K562 (cell line): ENCODE measurements at regions not wholly inside any gene's neighbourhood (a gene's known extent, or its start where the extent isn't known, plus 50 kb on each side); places are given as distances from the start of the nearest gene placed in this dataset.

ENCODE experiments used
- ATAC-seq: fragments of 200-7000 bp; cut with Tn5 transposase; 3 replicates; pipeline ENCODE4 v1.9.1; 2020; ENCODE audit warnings: moderate library complexity
- BruUV-seq: library from RNA; stranded (reverse); fragments of 400-500 nt; replicated peaks from 2 replicates; lab custom pipeline; 2021; lab: Mats Ljungman, UMichigan
- CTCF ChIA-PET: fragments of 300-600 bp; formaldehyde crosslinking; extraction: SDS; loops from one replicate; lab custom pipeline; 2021; ENCODE audit warnings: low intra/inter-chr PET ratio; lab: Yijun Ruan, JAX
- POLR2A ChIA-PET: fragments of 300-600, 350-650 bp; sonication (Branson Sonifier 250); formaldehyde crosslinking; extraction: SDS; loops from one replicate; lab custom pipeline; 2021; ENCODE audit warnings: antibody characterized with exemption, inconsistent platforms; lab: Yijun Ruan, JAX
- DNase-seq, 4 experiments: peaks; one replicate each; pipeline versions ENCODE4 v3.0.0 to v3.0.0-alpha.2; 2011 to 2018; ENCODE audit warnings: low spot score in 3 of 4, mixed read lengths in 3 of 4; ENCODE audit errors: extremely low read depth in 1 of 4
- FAIRE-seq: peaks from 2 replicates; lab custom pipeline; 2011; peaks lifted over from hg19 to GRCh38; lab: Jason Lieb, UNC
- H2AFZ ChIP-seq: 2 replicates; pipeline ENCODE4 v1.6.0; 2011; ENCODE audit warnings: low read depth, low read length, control low read depth, inconsistent platforms
- H3K27ac ChIP-seq: fragments of 200-600 bp; 3 replicates; pipeline ENCODE4 v1.8.0; 2011; ENCODE audit warnings: low read depth, mild to moderate bottlenecking, control low read depth, inconsistent platforms, low read length, moderate library complexity, mixed read lengths; ENCODE audit errors: extremely low read depth
- H3K27me3 ChIP-seq, 2 experiments: fragments of 300-600 bp in 1 of 2; 2 replicates in 1 of 2; 3 replicates in 1 of 2; pipeline versions ENCODE4 v1.6.0 to v1.8.0; 2011; ENCODE audit warnings: inconsistent platforms in 2 of 2, low read length in 2 of 2, mild to moderate bottlenecking in 1 of 2, mixed read lengths in 1 of 2, moderate library complexity in 1 of 2; ENCODE audit not compliant: control insufficient read depth in 2 of 2, insufficient read depth in 2 of 2
- H3K36me3 ChIP-seq: fragments of 300-600 bp; 3 replicates; pipeline ENCODE4 v1.8.0; 2011; ENCODE audit warnings: mild to moderate bottlenecking, low read length, inconsistent platforms; ENCODE audit not compliant: control insufficient read depth, insufficient read depth
- H3K4me1 ChIP-seq, 2 experiments: fragments of 200-600 bp in 1 of 2; replicated peaks in 1 of 2; 2 replicates in 1 of 2; 3 replicates in 1 of 2; pipeline versions ENCODE4 v1.5.1 to v1.8.0; 2011; ENCODE audit warnings: inconsistent platforms in 2 of 2, low read length in 2 of 2, mild to moderate bottlenecking in 1 of 2, mixed read lengths in 1 of 2, moderate library complexity in 1 of 2; ENCODE audit not compliant: control insufficient read depth in 2 of 2, insufficient read depth in 2 of 2
- H3K4me2 ChIP-seq: 2 replicates; pipeline ENCODE4 v1.6.1; 2011; ENCODE audit warnings: low read length, control low read depth, inconsistent platforms, mixed read lengths; ENCODE audit not compliant: insufficient read depth
- H3K4me3 ChIP-seq: fragments of 200-600 bp; sonication (generic), shearing (Covaris generic); 2 replicates; pipeline ENCODE4 v1.5.1; 2016; ENCODE audit warnings: control low read depth, inconsistent platforms
- H3K79me2 ChIP-seq: fragments of 200-600 bp; 3 replicates; pipeline ENCODE4 v1.8.0; 2011; ENCODE audit warnings: low read length, inconsistent platforms; ENCODE audit not compliant: control insufficient read depth, insufficient read depth
- H3K9ac ChIP-seq, 2 experiments: 2 replicates each; pipeline versions ENCODE4 v1.6.0 to v1.6.1; 2011; ENCODE audit warnings: low read depth in 2 of 2, low read length in 2 of 2, control low read depth in 1 of 2, inconsistent platforms in 1 of 2, mild to moderate bottlenecking in 1 of 2, mixed read lengths in 1 of 2; ENCODE audit not compliant: insufficient read depth in 1 of 2
- H3K9me1 ChIP-seq: one replicate; pipeline ENCODE4 v1.6.0; 2011; ENCODE audit warnings: inconsistent platforms, mild to moderate bottlenecking, low read length, moderate library complexity; ENCODE audit not compliant: control insufficient read depth, insufficient read depth
- H3K9me3 ChIP-seq: replicated peaks from 2 replicates; pipeline ENCODE4 v1.5.1; 2011; ENCODE audit warnings: low read depth, low read length, inconsistent platforms; ENCODE audit not compliant: control insufficient read depth, insufficient read depth
- H4K20me1 ChIP-seq: replicated peaks from 2 replicates; pipeline ENCODE4 v1.6.1; 2011; ENCODE audit warnings: low read length, inconsistent platforms, mixed read lengths; ENCODE audit not compliant: control insufficient read depth, insufficient read depth
- CEBPB ChIP-seq: fragments of 450-650 bp; IDR thresholded peaks from 2 replicates; pipeline ENCODE4 v1.6.1; 2016; ENCODE audit warnings: missing genetic modification characterization, missing compliant biosample characterization
- CEBPG ChIP-seq, 3 experiments: fragments of 200-800 bp in 1 of 3; sonication (Bioruptor generic) in 1 of 3; sonication (generic) in 1 of 3; formaldehyde crosslinking in 1 of 3; IDR thresholded peaks in 2 of 3; conservative IDR thresholded peaks in 1 of 3; 2 replicates each; pipeline versions ENCODE4 v1.6.1 to v1.8.0; 2016 to 2022; ENCODE audit warnings: missing compliant biosample characterization in 2 of 3, missing genetic modification characterization in 2 of 3, mild to moderate bottlenecking in 1 of 3, missing genetic modification reagents in 1 of 3
- MBD1 ChIP-seq: fragments of 250-450 bp; sonication (Bioruptor Pico); IDR thresholded peaks from 2 replicates; pipeline ENCODE4 v1.8.0; 2022; ENCODE audit warnings: inconsistent platforms
- PHTF2 ChIP-seq: fragments of 250-450 bp; sonication (Bioruptor Pico); IDR thresholded peaks from 2 replicates; pipeline ENCODE4 v1.5.0; 2021; ENCODE audit warnings: mild to moderate bottlenecking
- RCOR1 ChIP-seq, 2 experiments: IDR thresholded peaks; 2 replicates each; pipeline ENCODE4 v1.6.1; 2012; ENCODE audit warnings: low read depth in 2 of 2, low read length in 2 of 2, borderline replicate concordance in 1 of 2, improper control_type of control experiment in 1 of 2
- ZBTB34 ChIP-seq: fragments of 250-450 bp; sonication (Bioruptor Pico); IDR thresholded peaks from 2 replicates; pipeline ENCODE4 v1.8.0; 2021; ENCODE audit warnings: mild to moderate bottlenecking, moderate library complexity
- ZNF507 ChIP-seq: conservative IDR thresholded peaks from 2 replicates; pipeline ENCODE4 v1.6.1; 2017; ENCODE audit warnings: missing genetic modification characterization, missing compliant biosample characterization
- WGBS: fragments of 100-300 bp; shearing (Covaris generic); methylation state at CpG from one replicate; pipeline ENCODE4 v1.1.6; 2016; ENCODE audit warnings: low coverage, mixed read lengths; ENCODE audit not compliant: insufficient coverage; ENCODE audit errors: missing lambda C conversion rate; 5-methylcytosine and 5-hydroxymethylcytosine counted together
- in situ Hi-C: fragments of 300-500 bp; cut with MboI; formaldehyde crosslinking; loops from 4 replicates; pipeline ENCODE4 v1.15.0; 2018; ENCODE audit warnings: inconsistent platforms, mixed read lengths
- intact Hi-C: fragments of 100-400 bp; cut with micrococcal nuclease; formaldehyde crosslinking; loops from 2 replicates; pipeline ENCODE4 v1.14.2; 2022

- no peak for TF ChIP-seq RCOR1 (IDR thresholded peaks at IDR 0.05; ENCODE audit: borderline replicate concordance in 1 of 2, low read depth in 2 of 2, low read length in 2 of 2)
- TF ChIP-seq CEBPG (CRISPR knock-in tag; IDR thresholded peaks at IDR 0.05): no peak
- TF ChIP-seq CEBPG (tag; conservative IDR thresholded peaks at IDR 0.05 in 1 of 2, IDR thresholded peaks at IDR 0.05 in 1 of 2): peak in 1 of 2 experiments; percentile 37; a peak in 1 of 4 replicates
- TF ChIP-seq MBD1 (CRISPR knock-in tag): no peak
- no peak for TF ChIP-seq PHTF2 (CRISPR knock-in tag)
- no peak for TF ChIP-seq ZNF507 (tag)
- TF ChIP-seq ZBTB34: no peak
- TF ChIP-seq CEBPB (tag): peak; percentile 76
- no peaks in the 10 kb centered on the region for H3K27me3 ChIP-seq
- H3K9me1 ChIP-seq: no peaks in the 10 kb centered on the region
- POLR2A ChIA-PET: no interaction called here
- H2AFZ ChIP-seq: peak overlapping the region; percentile 85; the same call in 1 of the 2 replicates
- H3K4me1 ChIP-seq: peaks cover 15 to 22% of the 10 kb centered on the region in 2 experiments
- no peaks in the 10 kb centered on the region for H3K9me3 ChIP-seq
- peak overlapping the region; percentile 90; the same call in 2 of the 3 replicates for H3K27ac ChIP-seq
- 93% methylated on average over 7 of the region's 7 CpGs for WGBS
- no peak for ATAC-seq
- H4K20me1 ChIP-seq: no peaks in the 10 kb centered on the region
- no peak for FAIRE-seq
- CTCF ChIA-PET: no interaction called here
- DNase-seq: no peak
- H3K9ac ChIP-seq: no peak overlapping the region
- no peak overlapping the region for H3K4me2 ChIP-seq
- H3K4me3 ChIP-seq: no peak overlapping the region
- intact Hi-C loops: no loop called here
- BruUV-seq: no TSS peak
- H3K79me2 ChIP-seq: no peaks in the 10 kb centered on the region
- in situ Hi-C loops: no loop called here
- H3K36me3 ChIP-seq: no peaks in the 10 kb centered on the region
These were observed 116.3 kb downstream of the TTC32 start for GRCh38 chr2:19785447-19785846.
